ENCODE measurements at regions not wholly inside any gene's neighbourhood (a gene's known extent, or its start where the extent isn't known, plus 50 kb on each side); places are given as distances from the start of the nearest gene placed in this dataset.

DNA sequence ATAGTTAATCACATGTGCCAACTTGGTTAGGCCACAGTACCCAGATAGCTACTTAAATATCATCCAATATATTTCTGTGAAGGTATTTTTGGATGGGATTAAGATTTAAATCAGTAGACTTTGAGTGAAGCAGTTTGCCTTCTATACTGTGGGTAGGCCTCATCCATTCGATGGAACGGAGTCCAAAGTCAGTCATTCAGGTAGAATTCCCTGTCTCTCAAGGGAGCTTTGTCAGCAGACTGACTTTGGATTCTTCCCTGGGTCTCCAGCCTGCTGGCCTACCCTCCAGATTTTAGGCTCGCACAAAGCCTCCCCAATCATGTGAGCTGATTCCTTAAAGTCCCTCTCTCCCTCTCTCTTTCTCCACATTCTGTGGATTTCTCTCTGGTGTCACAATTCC is 145.1 kb upstream of the MAGI3 start:
- TF ChIP-seq MAX (IDR thresholded peaks at IDR 0.05) = no peak
- no peak for TF ChIP-seq TEAD4 (IDR thresholded peaks at IDR 0.05)
- TF ChIP-seq NFIC (IDR thresholded peaks at IDR 0.05) = no peak
- TF ChIP-seq, protein P1, sequence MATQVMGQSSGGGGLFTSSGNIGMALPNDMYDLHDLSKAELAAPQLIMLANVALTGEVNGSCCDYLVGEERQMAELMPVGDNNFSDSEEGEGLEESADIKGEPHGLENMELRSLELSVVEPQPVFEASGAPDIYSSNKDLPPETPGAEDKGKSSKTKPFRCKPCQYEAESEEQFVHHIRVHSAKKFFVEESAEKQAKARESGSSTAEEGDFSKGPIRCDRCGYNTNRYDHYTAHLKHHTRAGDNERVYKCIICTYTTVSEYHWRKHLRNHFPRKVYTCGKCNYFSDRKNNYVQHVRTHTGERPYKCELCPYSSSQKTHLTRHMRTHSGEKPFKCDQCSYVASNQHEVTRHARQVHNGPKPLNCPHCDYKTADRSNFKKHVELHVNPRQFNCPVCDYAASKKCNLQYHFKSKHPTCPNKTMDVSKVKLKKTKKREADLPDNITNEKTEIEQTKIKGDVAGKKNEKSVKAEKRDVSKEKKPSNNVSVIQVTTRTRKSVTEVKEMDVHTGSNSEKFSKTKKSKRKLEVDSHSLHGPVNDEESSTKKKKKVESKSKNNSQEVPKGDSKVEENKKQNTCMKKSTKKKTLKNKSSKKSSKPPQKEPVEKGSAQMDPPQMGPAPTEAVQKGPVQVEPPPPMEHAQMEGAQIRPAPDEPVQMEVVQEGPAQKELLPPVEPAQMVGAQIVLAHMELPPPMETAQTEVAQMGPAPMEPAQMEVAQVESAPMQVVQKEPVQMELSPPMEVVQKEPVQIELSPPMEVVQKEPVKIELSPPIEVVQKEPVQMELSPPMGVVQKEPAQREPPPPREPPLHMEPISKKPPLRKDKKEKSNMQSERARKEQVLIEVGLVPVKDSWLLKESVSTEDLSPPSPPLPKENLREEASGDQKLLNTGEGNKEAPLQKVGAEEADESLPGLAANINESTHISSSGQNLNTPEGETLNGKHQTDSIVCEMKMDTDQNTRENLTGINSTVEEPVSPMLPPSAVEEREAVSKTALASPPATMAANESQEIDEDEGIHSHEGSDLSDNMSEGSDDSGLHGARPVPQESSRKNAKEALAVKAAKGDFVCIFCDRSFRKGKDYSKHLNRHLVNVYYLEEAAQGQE (IDR thresholded peaks at IDR 0.05; ENCODE audit: low read depth) = no peak
- TF ChIP-seq USF1 (IDR thresholded peaks at IDR 0.05) = no peak
- TF ChIP-seq TAF1 (IDR thresholded peaks at IDR 0.05; ENCODE audit: low read depth) = no peak
- no peak for TF ChIP-seq CEBPB (IDR thresholded peaks at IDR 0.05)
- no peak for TF ChIP-seq ZBTB7A (IDR thresholded peaks at IDR 0.05; ENCODE audit: low read depth)
- no peak for TF ChIP-seq EGR1 (IDR thresholded peaks at IDR 0.05)
- TF ChIP-seq EP300 (IDR thresholded peaks at IDR 0.05; ENCODE audit: borderline replicate concordance) = no peak
- no peak for TF ChIP-seq TCF12 (IDR thresholded peaks at IDR 0.05; ENCODE audit: low read depth)
- no peak for TF ChIP-seq RAD21 (IDR thresholded peaks at IDR 0.05; ENCODE audit: low read depth)

GRCh38 chr1:113246929-113247328 is 143.4 kb upstream of the MAGI3 start:
- TF ChIP-seq CREB1 (IDR thresholded peaks at IDR 0.05; ENCODE audit: low read depth) (no peak), RAD21 (IDR thresholded peaks at IDR 0.05; ENCODE audit: low read depth) (no peak), TCF12 (IDR thresholded peaks at IDR 0.05; ENCODE audit: low read depth) (no peak), MAX (IDR thresholded peaks at IDR 0.05) (no peak), EGR1 (IDR thresholded peaks at IDR 0.05) (no peak), NFIC (IDR thresholded peaks at IDR 0.05) (no peak), YY1 (IDR thresholded peaks at IDR 0.05; ENCODE audit: low read depth) (no peak), EP300 (IDR thresholded peaks at IDR 0.05; ENCODE audit: borderline replicate concordance) (no peak), ZBTB7A (IDR thresholded peaks at IDR 0.05; ENCODE audit: low read depth) (no peak), TAF1 (IDR thresholded peaks at IDR 0.05; ENCODE audit: low read depth) (no peak)
- TF ChIP-seq, protein P1 (IDR thresholded peaks at IDR 0.05; ENCODE audit: low read depth) = no peak

DNA sequence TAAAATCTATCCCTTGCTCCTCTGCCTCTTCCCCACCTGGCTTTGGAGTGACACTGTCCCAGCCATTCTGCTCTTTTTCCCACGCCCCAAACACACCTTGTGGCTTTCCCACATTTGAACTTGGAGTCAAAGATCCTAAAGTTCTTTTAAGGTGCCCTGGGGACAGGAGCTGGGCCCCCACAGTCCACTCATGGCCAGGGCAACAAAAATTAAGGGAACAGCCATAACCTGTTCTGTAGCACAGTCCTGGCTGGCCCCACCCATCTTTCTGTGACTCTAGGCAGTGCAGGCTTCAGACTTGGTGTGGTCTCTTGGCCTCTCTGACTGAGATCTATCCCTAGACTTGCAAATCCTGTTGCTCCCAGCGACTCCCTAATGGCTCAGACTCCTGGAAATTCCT is 143.0 kb upstream of the MAGI3 start:
- no peak for TF ChIP-seq TAF1 (IDR thresholded peaks at IDR 0.05; ENCODE audit: low read depth)
- no peak for TF ChIP-seq NFIC (IDR thresholded peaks at IDR 0.05)
- no peak for TF ChIP-seq ZBTB7A (IDR thresholded peaks at IDR 0.05; ENCODE audit: low read depth)
- TF ChIP-seq TCF12 (IDR thresholded peaks at IDR 0.05; ENCODE audit: low read depth) = no peak
- TF ChIP-seq, protein P1 (IDR thresholded peaks at IDR 0.05; ENCODE audit: low read depth) = no peak
- no peak for TF ChIP-seq TEAD4 (IDR thresholded peaks at IDR 0.05)
- TF ChIP-seq EP300 (IDR thresholded peaks at IDR 0.05; ENCODE audit: borderline replicate concordance) = no peak
- TF ChIP-seq MAX (IDR thresholded peaks at IDR 0.05) = no peak
- no peak for TF ChIP-seq YY1 (IDR thresholded peaks at IDR 0.05; ENCODE audit: low read depth)
- TF ChIP-seq CREB1 (IDR thresholded peaks at IDR 0.05; ENCODE audit: low read depth) = no peak
- TF ChIP-seq CEBPB (IDR thresholded peaks at IDR 0.05) = no peak
- no peak for TF ChIP-seq FOXM1 (IDR thresholded peaks at IDR 0.05; ENCODE audit: borderline replicate concordance, low read depth)
- no peak for TF ChIP-seq USF1 (IDR thresholded peaks at IDR 0.05)
- TF ChIP-seq RAD21 (IDR thresholded peaks at IDR 0.05; ENCODE audit: low read depth) = no peak
- no peak for TF ChIP-seq EGR1 (IDR thresholded peaks at IDR 0.05)

DNA sequence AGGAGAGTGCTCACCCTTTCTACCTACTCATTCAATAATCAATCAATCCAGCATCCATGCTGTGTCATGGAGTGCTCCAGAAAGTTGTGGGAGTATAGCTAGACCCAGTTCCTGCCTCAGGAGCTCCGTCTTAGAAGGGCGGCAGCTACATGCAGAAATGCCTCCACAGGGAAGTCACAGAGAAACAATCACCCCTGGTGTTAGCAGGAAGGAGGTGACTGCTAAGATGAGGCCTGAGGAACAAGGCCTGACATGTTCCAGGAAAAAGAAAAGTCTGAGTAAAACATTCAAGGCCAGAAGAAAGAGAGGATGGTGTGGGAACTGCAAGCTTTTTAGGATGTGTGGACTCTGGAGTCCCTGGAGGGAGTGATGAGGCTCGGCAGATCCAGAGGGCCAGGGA is 142.5 kb upstream of the MAGI3 start:
- TF ChIP-seq USF1 (IDR thresholded peaks at IDR 0.05) (no peak), MAX (IDR thresholded peaks at IDR 0.05) (no peak), RAD21 (IDR thresholded peaks at IDR 0.05; ENCODE audit: low read depth) (no peak), EGR1 (IDR thresholded peaks at IDR 0.05) (no peak), TEAD4 (IDR thresholded peaks at IDR 0.05) (no peak), ZBTB7A (IDR thresholded peaks at IDR 0.05; ENCODE audit: low read depth) (no peak), CREB1 (IDR thresholded peaks at IDR 0.05; ENCODE audit: low read depth) (no peak)
- TF ChIP-seq, protein P1 (IDR thresholded peaks at IDR 0.05; ENCODE audit: low read depth) = no peak

All from Ishikawa (cell line).